Ascending aorta (tissue), 2 donors: ENCODE measurements at regions not wholly inside any gene's neighbourhood (a gene's known extent, or its start where the extent isn't known, plus 50 kb on each side); places are given as distances from the start of the nearest gene placed in this dataset.

ENCODE experiments used
- DNase-seq, 2 donors: peaks; one replicate each; pipeline ENCODE4 v3.0.0-alpha.2; 2019; ENCODE audit warnings: low spot score in 2 of 2
- H3K27ac ChIP-seq, 2 donors: fragments of 200-600 bp; sonication (generic); one replicate each; pipeline ENCODE4 v1.5.1; 2016 to 2017; ENCODE audit warnings: mild to moderate bottlenecking in 1 of 2
- H3K27me3 ChIP-seq: fragments of 200-600 bp; sonication (generic); one replicate; pipeline ENCODE4 v1.5.1; 2017
- H3K36me3 ChIP-seq, 2 donors: fragments of 200-600 bp; sonication (generic); one replicate each; pipeline ENCODE4 v1.5.1; 2016
- H3K4me1 ChIP-seq, 2 donors: fragments of 200-600 bp; sonication (generic); one replicate each; pipeline ENCODE4 v1.5.1; 2016 to 2017; ENCODE audit warnings: mild to moderate bottlenecking in 1 of 2
- H3K4me3 ChIP-seq, 2 donors: fragments of 200-600 bp; sonication (generic); one replicate each; pipeline ENCODE4 v1.5.1; 2016 to 2017; ENCODE audit warnings: mild to moderate bottlenecking in 1 of 2
- H3K9me3 ChIP-seq, 2 donors: fragments of 200-600 bp; sonication (generic); one replicate each; pipeline ENCODE4 v1.5.1; 2016
- CTCF ChIP-seq, 3 experiments: fragments of 200-600 bp in 2 of 3; fragments of 450-650 bp in 1 of 3; sonication (generic) in 2 of 3; IDR thresholded peaks; one replicate each; pipeline ENCODE4 v1.5.1; 2016 to 2019; ENCODE audit warnings: antibody characterized with exemption in 3 of 3, mild to moderate bottlenecking in 1 of 3, moderate library complexity in 1 of 3
- intact Hi-C: fragments of 100-400 bp; cut with DNase I; formaldehyde crosslinking; loops from one replicate; pipeline ENCODE4 v1.15.1; 2023

GRCh38 chr5:121795511-121795910 is 56.2 kb upstream of the FTMT start:
- H3K27ac ChIP-seq = no peak overlapping the region
- no peak for TF ChIP-seq CTCF (IDR thresholded peaks at IDR 0.05)
- no peak overlapping the region for H3K4me3 ChIP-seq
- no peaks in the 10 kb centered on the region for H3K27me3 ChIP-seq
- H3K4me1 ChIP-seq = no peaks in the 10 kb centered on the region
- H3K9me3 ChIP-seq = no peaks in the 10 kb centered on the region
- DNase-seq = no peak
- intact Hi-C loops = no loop called here
- H3K36me3 ChIP-seq = no peaks in the 10 kb centered on the region

- no peak for DNase-seq
- Histone ChIP-seq H3K9me3 (no peaks in the 10 kb centered on the region), H3K27me3 (no peaks in the 10 kb centered on the region), H3K4me3 (no peak overlapping the region), H3K27ac (no peak overlapping the region), H3K4me1 (no peaks in the 10 kb centered on the region), H3K36me3 (no peaks in the 10 kb centered on the region)
- no peak for TF ChIP-seq CTCF (IDR thresholded peaks at IDR 0.05)
- intact Hi-C loops = no loop called here
These were observed 53.8 kb upstream of the FTMT start for GRCh38 chr5:121797681-121798518.
